Mesenchymal stem cell (in vitro differentiated cells and primary cell): ENCODE measurements at regions not wholly inside any gene's neighbourhood (a gene's known extent, or its start where the extent isn't known, plus 50 kb on each side); places are given as distances from the start of the nearest gene placed in this dataset.
"Not testable (repeated sequence)": the region's sequence is repeated elsewhere in the genome, so short reads cannot be mapped to it uniquely, and the experiment has no call there.

Experiments used
- DNase-seq: peaks from one replicate; pipeline ENCODE4 v3.0.0-alpha.2; 2013
- H2AFZ ChIP-seq: one replicate; pipeline ENCODE4 v1.6.1; 2013; ENCODE audit warnings: low read depth, mild to moderate bottlenecking, control low read depth, inconsistent platforms, low read length, moderate library complexity
- H2AK5ac ChIP-seq: 2 replicates; pipeline ENCODE4 v1.6.1; 2013; ENCODE audit warnings: low read length, moderate library complexity, mild to moderate bottlenecking, inconsistent platforms; ENCODE audit not compliant: severe bottlenecking
- H2BK120ac ChIP-seq: one replicate; pipeline ENCODE4 v1.6.1; 2013; ENCODE audit warnings: low read depth, mild to moderate bottlenecking, inconsistent platforms, low read length, moderate library complexity
- H2BK12ac ChIP-seq, 2 experiments: one replicate each; pipeline ENCODE4 v1.6.1; 2013; ENCODE audit warnings: inconsistent platforms in 2 of 2, low read length in 2 of 2, mild to moderate bottlenecking in 2 of 2, moderate library complexity in 2 of 2, control low read depth in 1 of 2
- H2BK15ac ChIP-seq: one replicate; pipeline ENCODE4 v1.6.1; 2013; ENCODE audit warnings: mild to moderate bottlenecking, low read depth, inconsistent platforms; ENCODE audit not compliant: poor library complexity, severe bottlenecking
- H2BK5ac ChIP-seq: 2 replicates; pipeline ENCODE4 v1.6.1; 2013; ENCODE audit warnings: low read depth, mild to moderate bottlenecking, low read length, control low read depth, inconsistent platforms; ENCODE audit not compliant: poor library complexity, severe bottlenecking
- H3K14ac ChIP-seq, 2 experiments: one replicate each; pipeline ENCODE4 v1.6.1; 2013; ENCODE audit warnings: inconsistent platforms in 2 of 2, low read length in 2 of 2, control low read depth in 1 of 2, mild to moderate bottlenecking in 1 of 2, moderate library complexity in 1 of 2
- H3K18ac ChIP-seq, 2 experiments: one replicate each; pipeline ENCODE4 v1.6.1; 2013; ENCODE audit warnings: inconsistent platforms in 2 of 2, low read length in 2 of 2, control low read depth in 1 of 2, low read depth in 1 of 2, mild to moderate bottlenecking in 1 of 2
- H3K23ac ChIP-seq, 2 experiments: one replicate each; pipeline ENCODE4 v1.6.1; 2013; ENCODE audit warnings: inconsistent platforms in 2 of 2, low read length in 2 of 2, mild to moderate bottlenecking in 2 of 2, moderate library complexity in 2 of 2, control low read depth in 1 of 2
- H3K27ac ChIP-seq: 2 replicates; pipeline ENCODE4 v1.5.1; 2013; ENCODE audit warnings: mild to moderate bottlenecking, moderate library complexity, low read length, control low read depth, inconsistent platforms; ENCODE audit not compliant: poor library complexity, severe bottlenecking
- H3K27me3 ChIP-seq, 2 experiments: 2 replicates each; pipeline versions ENCODE4 v1.6.1 to v1.7.0; 2013; ENCODE audit warnings: low read length in 2 of 2, mild to moderate bottlenecking in 2 of 2, moderate library complexity in 2 of 2, control low read depth in 1 of 2, inconsistent platforms in 1 of 2; ENCODE audit not compliant: control insufficient read depth in 1 of 2, insufficient read depth in 1 of 2
- H3K36me3 ChIP-seq, 2 experiments: 2 replicates each; pipeline versions ENCODE4 v1.6.1 to v1.7.0; 2013; ENCODE audit warnings: low read length in 2 of 2, control low read depth in 1 of 2, inconsistent platforms in 1 of 2, low read depth in 1 of 2, mild to moderate bottlenecking in 1 of 2; ENCODE audit not compliant: insufficient read depth in 2 of 2, control insufficient read depth in 1 of 2
- H3K4ac ChIP-seq, 2 experiments: one replicate each; pipeline ENCODE4 v1.6.1; 2013; ENCODE audit warnings: inconsistent platforms in 2 of 2, low read length in 2 of 2, mild to moderate bottlenecking in 2 of 2, moderate library complexity in 2 of 2, control low read depth in 1 of 2, low read depth in 1 of 2
- H3K4me1 ChIP-seq: 2 replicates; pipeline ENCODE4 v1.6.1; 2013; ENCODE audit warnings: low read depth, low read length, control low read depth; ENCODE audit not compliant: control insufficient read depth, insufficient read depth
- H3K4me2 ChIP-seq: 2 replicates; pipeline ENCODE4 v1.6.1; 2013; ENCODE audit warnings: low read length, mild to moderate bottlenecking, inconsistent platforms; ENCODE audit not compliant: poor library complexity, severe bottlenecking
- H3K4me3 ChIP-seq, 2 experiments: 2 replicates each; pipeline versions ENCODE4 v1.5.1 to v1.7.0; 2013; ENCODE audit warnings: low read length in 2 of 2, mild to moderate bottlenecking in 2 of 2, control low read depth in 1 of 2, low read depth in 1 of 2; ENCODE audit not compliant: insufficient read depth in 1 of 2
- H3K79me1 ChIP-seq: replicated peaks from 2 replicates; pipeline ENCODE4 v1.6.1; 2013; ENCODE audit warnings: mild to moderate bottlenecking, control low read depth, low read length, inconsistent platforms; ENCODE audit not compliant: poor library complexity, severe bottlenecking
- H3K9ac ChIP-seq: 2 replicates; pipeline ENCODE4 v1.7.0; 2013; ENCODE audit warnings: mild to moderate bottlenecking, low read length, moderate library complexity
- H3K9me3 ChIP-seq: 2 replicates; pipeline ENCODE4 v1.7.0; 2013; ENCODE audit warnings: mild to moderate bottlenecking, low read length; ENCODE audit not compliant: control insufficient read depth
- H4K8ac ChIP-seq: one replicate; pipeline ENCODE4 v1.6.1; 2013; ENCODE audit warnings: inconsistent platforms, mild to moderate bottlenecking, low read length, moderate library complexity
- H4K91ac ChIP-seq: one replicate; pipeline ENCODE4 v1.6.1; 2013; ENCODE audit warnings: mild to moderate bottlenecking, low read length, inconsistent platforms
- WGBS: methylation state at CpG from one replicate; pipeline ENCODE4 v1.1.7; 2013; ENCODE audit warnings: mixed read lengths; 5-methylcytosine and 5-hydroxymethylcytosine counted together

GRCh38 chr5:15096686-15097085 is 225.1 kb upstream of the ANKH start:
- not testable (repeated sequence) for H2AK5ac ChIP-seq, H3K4me3 ChIP-seq, H3K23ac ChIP-seq, H3K36me3 ChIP-seq, H3K4me1 ChIP-seq, H3K9ac ChIP-seq, H3K4me2 ChIP-seq, H2AFZ ChIP-seq, H3K9me3 ChIP-seq, H3K27ac ChIP-seq, H4K91ac ChIP-seq, H2BK5ac ChIP-seq, DNase-seq, H3K18ac ChIP-seq, H3K27me3 ChIP-seq, H2BK12ac ChIP-seq, H3K79me1 ChIP-seq, H4K8ac ChIP-seq, H2BK15ac ChIP-seq, H3K4ac ChIP-seq, H2BK120ac ChIP-seq, H3K14ac ChIP-seq
- 98% methylated on average over 19 of the region's 22 CpGs for WGBS

GRCh38 chr5:15092801-15093200 is 221.2 kb upstream of the ANKH start:
- no peak overlapping the region for H4K8ac ChIP-seq
- H3K27ac ChIP-seq: no peak overlapping the region
- H3K79me1 ChIP-seq: no peaks in the 10 kb centered on the region
- H3K14ac ChIP-seq: no peak overlapping the region
- no peak overlapping the region for H4K91ac ChIP-seq
- no peak overlapping the region for H2AFZ ChIP-seq
- no peaks in the 10 kb centered on the region for H3K36me3 ChIP-seq
- H3K4me3 ChIP-seq: no peak overlapping the region
- H3K4me1 ChIP-seq: no peaks in the 10 kb centered on the region
- no peak overlapping the region for H3K4me2 ChIP-seq
- peaks cover 3% of the 10 kb centered on the region for H3K9me3 ChIP-seq
- no peak overlapping the region for H2BK5ac ChIP-seq
- DNase-seq: no peak
- no peak overlapping the region for H3K23ac ChIP-seq
- no peak overlapping the region for H3K4ac ChIP-seq
- no peak overlapping the region for H2BK12ac ChIP-seq
- H3K18ac ChIP-seq: no peak overlapping the region
- 81% methylated on average over 7 of the region's 7 CpGs for WGBS
- no peak overlapping the region for H2AK5ac ChIP-seq
- H3K9ac ChIP-seq: no peak overlapping the region
- H2BK15ac ChIP-seq: no peak overlapping the region
- H2BK120ac ChIP-seq: no peak overlapping the region
- no peaks in the 10 kb centered on the region for H3K27me3 ChIP-seq

- no peaks in the 10 kb centered on the region for H3K36me3 ChIP-seq
- no peaks in the 10 kb centered on the region for H3K4me1 ChIP-seq
- no peak overlapping the region for H3K4me3 ChIP-seq
- H3K9me3 ChIP-seq: peaks cover 3% of the 10 kb centered on the region
- H2BK120ac ChIP-seq: no peak overlapping the region
- no peak overlapping the region for H2BK12ac ChIP-seq
- no peak overlapping the region for H2BK15ac ChIP-seq
- WGBS: 100% methylated on average over 2 of the region's 2 CpGs
- no peak overlapping the region for H2AFZ ChIP-seq
- H3K23ac ChIP-seq: no peak overlapping the region
- H2BK5ac ChIP-seq: no peak overlapping the region
- H3K14ac ChIP-seq: no peak overlapping the region
- DNase-seq: no peak
- no peak overlapping the region for H3K4ac ChIP-seq
- H3K9ac ChIP-seq: no peak overlapping the region
- H4K91ac ChIP-seq: no peak overlapping the region
- H3K27ac ChIP-seq: no peak overlapping the region
- H3K79me1 ChIP-seq: no peaks in the 10 kb centered on the region
- peaks cover 0 to 3% of the 10 kb centered on the region in 2 experiments for H3K27me3 ChIP-seq
- H4K8ac ChIP-seq: no peak overlapping the region
- no peak overlapping the region for H3K4me2 ChIP-seq
- H2AK5ac ChIP-seq: no peak overlapping the region
- H3K18ac ChIP-seq: no peak overlapping the region
Observed at GRCh38 chr5:15085671-15086070, 214.1 kb upstream of the ANKH start.

- H3K18ac ChIP-seq: no peak overlapping the region
- no peak overlapping the region for H3K14ac ChIP-seq
- H2BK15ac ChIP-seq: no peak overlapping the region
- H3K23ac ChIP-seq: no peak overlapping the region
- H3K4me1 ChIP-seq: no peaks in the 10 kb centered on the region
- no peak overlapping the region for H2AK5ac ChIP-seq
- no peak overlapping the region for H2BK12ac ChIP-seq
- no peaks in the 10 kb centered on the region for H3K36me3 ChIP-seq
- no peak overlapping the region for H4K91ac ChIP-seq
- 29% methylated on average over 3 of the region's 4 CpGs for WGBS
- no peaks in the 10 kb centered on the region for H3K9me3 ChIP-seq
- H3K4me3 ChIP-seq: no peak overlapping the region
- H3K4ac ChIP-seq: no peak overlapping the region
- H3K27me3 ChIP-seq: peaks cover 0 to 3% of the 10 kb centered on the region in 2 experiments
- no peak overlapping the region for H3K4me2 ChIP-seq
- no peak overlapping the region for H2BK120ac ChIP-seq
- no peak overlapping the region for H4K8ac ChIP-seq
- no peak for DNase-seq
- H3K79me1 ChIP-seq: no peaks in the 10 kb centered on the region
- H3K27ac ChIP-seq: no peak overlapping the region
- no peak overlapping the region for H2BK5ac ChIP-seq
- no peak overlapping the region for H3K9ac ChIP-seq
- no peak overlapping the region for H2AFZ ChIP-seq
Observed at GRCh38 chr5:15082096-15082495, 210.5 kb upstream of the ANKH start.
